ENCODE measurements at regions not wholly inside any gene's neighbourhood (a gene's known extent, or its start where the extent isn't known, plus 50 kb on each side); places are given as distances from the start of the nearest gene placed in this dataset.

DNA sequence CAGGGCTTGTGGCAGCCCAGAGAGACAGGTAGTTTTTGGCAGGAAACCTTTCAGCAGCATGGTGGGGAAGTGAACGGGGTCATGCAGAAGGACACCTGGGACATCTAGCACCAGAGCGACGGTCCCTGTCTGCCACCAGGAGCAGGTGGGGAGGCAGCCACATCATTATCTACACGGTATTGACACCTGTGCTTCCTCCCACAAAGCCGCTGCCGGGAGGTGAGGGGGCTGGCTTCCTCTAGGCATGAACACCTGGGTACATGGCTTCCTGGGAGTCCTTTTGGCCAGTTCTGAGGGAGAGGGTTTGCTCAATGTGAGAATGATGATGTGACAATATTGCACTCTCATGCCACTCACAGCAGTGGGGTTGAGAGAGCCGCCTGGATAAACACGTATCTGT, 275.2 kb downstream of the ACTR3B start:
- TF ChIP-seq CTCF (conservative IDR thresholded peaks at IDR 0.05 in 1 of 2, IDR thresholded peaks at IDR 0.05 in 1 of 2; ENCODE audit: extremely low read depth in 1 of 2, insufficient read depth in 1 of 2, low read depth in 1 of 2, low read length in 2 of 2) (no peak), EZH2 (IDR thresholded peaks at IDR 0.05; ENCODE audit: borderline replicate concordance, low read length) (no peak)
